ENCODE measurements at regions not wholly inside any gene's neighbourhood (a gene's known extent, or its start where the extent isn't known, plus 50 kb on each side); places are given as distances from the start of the nearest gene placed in this dataset.

- H3K36me3 ChIP-seq (replicated peaks in 1 of 2; ENCODE audit: control insufficient read depth in 1 of 2, insufficient read depth in 2 of 2, low read length in 2 of 2), result no peaks in the 10 kb centered on the region
- no peak overlapping the region for H3K9ac ChIP-seq (ENCODE audit: insufficient read depth, low read depth, low read length)
- intact Hi-C loops (cut with micrococcal nuclease; ENCODE audit: unreplicated experiment) (no loop called here), in situ Hi-C loops (cut with HindIII; ENCODE audit: extremely low pct_ligation_motif_present, low pct_unique_long_range_greater_than_20kb) (no loop called here)
- no peak overlapping the region for H3K4me3 ChIP-seq (replicated peaks in 1 of 3; ENCODE audit: insufficient read depth in 1 of 3, low read depth in 2 of 3, low read length in 3 of 3)
- FAIRE-seq (no peak), DNase-seq (ENCODE audit: low spot score) (no peak), ATAC-seq (no peak)
- no peak overlapping the region for H3K27ac ChIP-seq (ENCODE audit: extremely low read length, insufficient read depth, low read length)
- no peak overlapping the region for H3K4me2 ChIP-seq (ENCODE audit: low read depth, low read length)
- TF ChIP-seq ZNF34 (CRISPR knock-in tag; IDR thresholded peaks at IDR 0.05; ENCODE audit: borderline replicate concordance), result no peak
- no peak for TF ChIP-seq TCF12 (IDR thresholded peaks at IDR 0.05)
- TF ChIP-seq TCF12 (CRISPR knock-in tag; IDR thresholded peaks at IDR 0.05), result no peak
- no peak for TF ChIP-seq ZNF713 (CRISPR knock-in tag; IDR thresholded peaks at IDR 0.05)
- TF ChIP-seq ZNF460 (CRISPR knock-in tag; IDR thresholded peaks at IDR 0.05; ENCODE audit: borderline replicate concordance), result no peak
- no peak for TF ChIP-seq ZBTB25 (CRISPR knock-in tag; IDR thresholded peaks at IDR 0.05)
- no peak for TF ChIP-seq ZNF264 (CRISPR knock-in tag; IDR thresholded peaks at IDR 0.05)
- TF ChIP-seq ZMYM4 (CRISPR knock-in tag; IDR thresholded peaks at IDR 0.05), result no peak
- no peak for TF ChIP-seq TFE3 (CRISPR knock-in tag; IDR thresholded peaks at IDR 0.05)
- TF ChIP-seq ETS1 (CRISPR knock-in tag; IDR thresholded peaks at IDR 0.05), result no peak
- no peak for TF ChIP-seq MBD4 (IDR thresholded peaks at IDR 0.05; ENCODE audit: borderline replicate concordance, low read length)
- no peak for TF ChIP-seq ZHX2 (IDR thresholded peaks at IDR 0.05; ENCODE audit: low read depth)
- TF ChIP-seq ZHX2 (CRISPR knock-in tag; IDR thresholded peaks at IDR 0.05; ENCODE audit: borderline replicate concordance), result no peak
- TF ChIP-seq PHF20 (CRISPR knock-in tag; IDR thresholded peaks at IDR 0.05), result no peak
- no peak for TF ChIP-seq ZNF891 (CRISPR knock-in tag; IDR thresholded peaks at IDR 0.05)
- no peak for TF ChIP-seq U2AF1 (optimal IDR thresholded peaks at IDR 0.05; ENCODE audit: low read depth, low read length)
- TF ChIP-seq FOXK2 (IDR thresholded peaks at IDR 0.05), result no peak
- no peak for TF ChIP-seq BHLHE40 (IDR thresholded peaks at IDR 0.05; ENCODE audit: low read length)
- ChIA-PET POLR2A (no interaction called here), CTCF (ENCODE audit: low intra/inter-chr PET ratio, low total read pairs) (no interaction called here)
- H3K79me2 ChIP-seq (ENCODE audit: insufficient read depth, low read length), result no peaks in the 10 kb centered on the region
- H2AFZ ChIP-seq (ENCODE audit: low read length), result no peak overlapping the region
- no peaks in the 10 kb centered on the region for H3K9me3 ChIP-seq (ENCODE audit: low read length)
- no peaks in the 10 kb centered on the region for H3K4me1 ChIP-seq (ENCODE audit: insufficient read depth, low read length)
- no TSS peak for BruUV-seq (replicated peaks)
- H3K27me3 ChIP-seq (ENCODE audit: control insufficient read depth in 1 of 2, insufficient read depth in 2 of 2, low read length in 2 of 2), result no peaks in the 10 kb centered on the region; a peak in 1 of 5 replicates
- H4K20me1 ChIP-seq (ENCODE audit: insufficient read depth, low read length), result no peaks in the 10 kb centered on the region
Observed at GRCh38 chr3:124137216-124137615, 145.3 kb upstream of the ROPN1 start.

Measured in HepG2 (cell line).